ENCODE measurements at regions not wholly inside any gene's neighbourhood (a gene's known extent, or its start where the extent isn't known, plus 50 kb on each side); places are given as distances from the start of the nearest gene placed in this dataset.
"Not testable (repeated sequence)": the region's sequence is repeated elsewhere in the genome, so short reads cannot be mapped to it uniquely, and the experiment has no call there.

GRCh38 chr9:31588006-31588405, 796.4 kb upstream of the ACO1 start:
- no peak for DNase-seq
- no peak overlapping the region for H3K4me3 ChIP-seq
- no peaks in the 10 kb centered on the region for H3K9me3 ChIP-seq (replicated peaks)
- H3K27ac ChIP-seq (replicated peaks) = no peak overlapping the region
- no peaks in the 10 kb centered on the region for H3K27me3 ChIP-seq (ENCODE audit: low read depth)
- no peak for TF ChIP-seq CTCF (IDR thresholded peaks at IDR 0.05; ENCODE audit: borderline replicate concordance)
- no peaks in the 10 kb centered on the region for H3K36me3 ChIP-seq
- intact Hi-C loops (cut with micrococcal nuclease) = no loop called here
- no peaks in the 10 kb centered on the region for H3K4me1 ChIP-seq

GRCh38 chr9:31588756-31589155, 795.7 kb upstream of the ACO1 start:
- Histone ChIP-seq H3K27me3 (ENCODE audit: low read depth) (no peaks in the 10 kb centered on the region), H3K36me3 (no peaks in the 10 kb centered on the region), H3K27ac (replicated peaks) (no peak overlapping the region), H3K9me3 (replicated peaks) (no peaks in the 10 kb centered on the region), H3K4me3 (no peak overlapping the region), H3K4me1 (no peaks in the 10 kb centered on the region)
- intact Hi-C loops (cut with micrococcal nuclease) = no loop called here
- no peak for DNase-seq
- TF ChIP-seq CTCF (IDR thresholded peaks at IDR 0.05; ENCODE audit: borderline replicate concordance) = no peak

GRCh38 chr9:31590091-31590490, 794.4 kb upstream of the ACO1 start:
- no peak for TF ChIP-seq CTCF (IDR thresholded peaks at IDR 0.05; ENCODE audit: borderline replicate concordance)
- Histone ChIP-seq H3K9me3 (replicated peaks) (no peaks in the 10 kb centered on the region), H3K27me3 (ENCODE audit: low read depth) (no peaks in the 10 kb centered on the region), H3K27ac (replicated peaks) (no peak overlapping the region), H3K36me3 (no peaks in the 10 kb centered on the region), H3K4me1 (no peaks in the 10 kb centered on the region), H3K4me3 (no peak overlapping the region)
- DNase-seq = no peak
- intact Hi-C loops (cut with micrococcal nuclease) = no loop called here

GRCh38 chr9:31597086-31597485, 787.4 kb upstream of the ACO1 start:
- H3K4me1 ChIP-seq; H3K27me3 ChIP-seq (ENCODE audit: low read depth); H3K9me3 ChIP-seq (replicated peaks); H3K27ac ChIP-seq (replicated peaks); H3K36me3 ChIP-seq; DNase-seq; intact Hi-C loops (cut with micrococcal nuclease); H3K4me3 ChIP-seq: not testable (repeated sequence)

GRCh38 chr9:31597977-31598376, 786.5 kb upstream of the ACO1 start:
- H3K4me3 ChIP-seq = no peak overlapping the region
- H3K4me1 ChIP-seq = no peaks in the 10 kb centered on the region
- H3K36me3 ChIP-seq = no peaks in the 10 kb centered on the region
- H3K9me3 ChIP-seq (replicated peaks) = no peaks in the 10 kb centered on the region
- H3K27ac ChIP-seq (replicated peaks) = no peak overlapping the region
- H3K27me3 ChIP-seq (ENCODE audit: low read depth) = no peaks in the 10 kb centered on the region
- DNase-seq = no peak
- no peak for TF ChIP-seq CTCF (IDR thresholded peaks at IDR 0.05; ENCODE audit: borderline replicate concordance)
- intact Hi-C loops (cut with micrococcal nuclease) = no loop called here

GRCh38 chr9:31601666-31602065, 782.8 kb upstream of the ACO1 start:
- TF ChIP-seq CTCF (IDR thresholded peaks at IDR 0.05; ENCODE audit: borderline replicate concordance) = no peak
- DNase-seq = no peak
- H3K36me3 ChIP-seq = no peaks in the 10 kb centered on the region
- H3K27me3 ChIP-seq (ENCODE audit: low read depth) = no peaks in the 10 kb centered on the region
- H3K4me3 ChIP-seq = no peak overlapping the region
- no peak overlapping the region for H3K27ac ChIP-seq (replicated peaks)
- intact Hi-C loops (cut with micrococcal nuclease) = no loop called here
- no peaks in the 10 kb centered on the region for H3K4me1 ChIP-seq
- no peaks in the 10 kb centered on the region for H3K9me3 ChIP-seq (replicated peaks)

Measured in left ventricle myocardium inferior (tissue), 1 donor.